ENCODE measurements at regions not wholly inside any gene's neighbourhood (a gene's known extent, or its start where the extent isn't known, plus 50 kb on each side); places are given as distances from the start of the nearest gene placed in this dataset.

- H3K9ac ChIP-seq: no peak overlapping the region
- no peak for DNase-seq
- H3K79me2 ChIP-seq (ENCODE audit: insufficient read depth): no peaks in the 10 kb centered on the region
- ChIA-PET POLR2A (no interaction called here), CTCF (interaction anchor here (0.6 to 1.4 kb wide), 2 partner anchors 16 to 19 kb away, joined by 3 to 4 read pairs; no protein-coding TSS in a partner anchor)
- H3K36me3 ChIP-seq (replicated peaks in 1 of 2; ENCODE audit: control insufficient read depth in 1 of 2, insufficient read depth in 2 of 2, low read length in 1 of 2): no peaks in the 10 kb centered on the region
- no peak overlapping the region for H3K4me3 ChIP-seq (ENCODE audit: low read depth in 2 of 2, low read length in 1 of 2)
- H3K4me1 ChIP-seq (ENCODE audit: control insufficient read depth in 1 of 2, insufficient read depth in 2 of 2, low read depth in 1 of 2, low read length in 1 of 2): peaks cover 2 to 30% of the 10 kb centered on the region in 2 experiments
- H3K9me3 ChIP-seq: no peaks in the 10 kb centered on the region
- no peak overlapping the region for H3K27ac ChIP-seq (ENCODE audit: low read depth in 2 of 2, low read length in 1 of 2)
- H3K9me2 ChIP-seq: no peaks in the 10 kb centered on the region
- no peaks in the 10 kb centered on the region for H3K27me3 ChIP-seq (ENCODE audit: insufficient read depth)
- no CpG with 5 or more reads among the region's 2 CpGs for WGBS (ENCODE audit: low lambda C conversion rate)
- no peak for TF ChIP-seq ELF1 (IDR thresholded peaks at IDR 0.05)
- TF ChIP-seq TCF12 (IDR thresholded peaks at IDR 0.05): no peak
- no peak for TF ChIP-seq IRF3 (IDR thresholded peaks at IDR 0.05; ENCODE audit: low read depth, low read length)
- TF ChIP-seq GABPA (IDR thresholded peaks at IDR 0.05; ENCODE audit: low read depth): no peak
- TF ChIP-seq USF1 (IDR thresholded peaks at IDR 0.05; ENCODE audit: borderline replicate concordance, low read depth): no peak
- TF ChIP-seq RCOR1 (IDR thresholded peaks at IDR 0.05; ENCODE audit: low read length): no peak
- TF ChIP-seq REST (IDR thresholded peaks at IDR 0.05; ENCODE audit: low read depth, low read length): no peak
- TF ChIP-seq MEF2A (IDR thresholded peaks at IDR 0.05; ENCODE audit: borderline replicate concordance, low read depth): no peak
- TF ChIP-seq NRF1 (IDR thresholded peaks at IDR 0.05; ENCODE audit: low read depth, low read length): no peak
- TF ChIP-seq ZBTB33 (IDR thresholded peaks at IDR 0.05; ENCODE audit: borderline replicate concordance, low read depth): no peak
- no peak for TF ChIP-seq EP300 (IDR thresholded peaks at IDR 0.05; ENCODE audit: borderline replicate concordance in 1 of 2, low read depth in 1 of 2, low read length in 1 of 2)
- TF ChIP-seq CHD2 (IDR thresholded peaks at IDR 0.05; ENCODE audit: low read length, partially characterized antibody): no peak
- TF ChIP-seq POLR2AphosphoS5 (IDR thresholded peaks at IDR 0.05; ENCODE audit: low read depth, low read length): no peak
- no peak for TF ChIP-seq YY1 (IDR thresholded peaks at IDR 0.05; ENCODE audit: low read depth)
- TF ChIP-seq PBX3 (IDR thresholded peaks at IDR 0.05): no peak
- no peak for TF ChIP-seq SMC3 (IDR thresholded peaks at IDR 0.05; ENCODE audit: low read depth, low read length)
- no peak for TF ChIP-seq TAF1 (IDR thresholded peaks at IDR 0.05; ENCODE audit: borderline replicate concordance, low read depth, low read length)
- TF ChIP-seq CTCF (IDR thresholded peaks at IDR 0.05): no peak
- no peak for TF ChIP-seq EZH2phosphoT487 (IDR thresholded peaks at IDR 0.05; ENCODE audit: borderline replicate concordance, low read depth)
- no peak for TF ChIP-seq RFX5 (IDR thresholded peaks at IDR 0.05; ENCODE audit: low read length)
- peaks cover 53% of the 10 kb centered on the region for H3F3A ChIP-seq (replicated peaks; ENCODE audit: insufficient read depth)
- no peak overlapping the region for H3K4me2 ChIP-seq
- H2AFZ ChIP-seq (ENCODE audit: low read depth): no peak overlapping the region
- H4K20me1 ChIP-seq (ENCODE audit: insufficient read depth): no peaks in the 10 kb centered on the region
Measured at GRCh38 chr5:73317523-73317922, 131.1 kb downstream of the FOXD1 start.
